Left colon (tissue), 2 donors: ENCODE measurements at regions not wholly inside any gene's neighbourhood (a gene's known extent, or its start where the extent isn't known, plus 50 kb on each side); places are given as distances from the start of the nearest gene placed in this dataset.
"Not testable (repeated sequence)": the region's sequence is repeated elsewhere in the genome, so short reads cannot be mapped to it uniquely, and the experiment has no call there.

Source experiments
- ATAC-seq: fragments of 200-7000 bp; cut with Tn5 transposase; one replicate; pipeline ENCODE4 v1.9.1; 2020; ENCODE audit warnings: mild to moderate bottlenecking, moderate library complexity
- DNase-seq, 2 donors: peaks; one replicate each; pipeline ENCODE4 v3.0.0-alpha.2; 2020
- intact Hi-C, 2 donors: fragments of 100-400 bp; cut with DNase I in 1 of 2; cut with micrococcal nuclease in 1 of 2; formaldehyde crosslinking; loops; one replicate each; pipeline versions ENCODE4 v1.11.2 to v1.14.0; 2022; cut with DNase I, micrococcal nuclease
- donor health status: DM: no; HTN: no; CAD: no.
- donor health status: DM: yes; HTN: yes; CAD: no.

- no peak for ATAC-seq
- no peak for DNase-seq
- intact Hi-C loops: no loop called here
These were observed 649.9 kb upstream of the LUZP2 start for GRCh38 chr11:23846902-23847422.

DNA sequence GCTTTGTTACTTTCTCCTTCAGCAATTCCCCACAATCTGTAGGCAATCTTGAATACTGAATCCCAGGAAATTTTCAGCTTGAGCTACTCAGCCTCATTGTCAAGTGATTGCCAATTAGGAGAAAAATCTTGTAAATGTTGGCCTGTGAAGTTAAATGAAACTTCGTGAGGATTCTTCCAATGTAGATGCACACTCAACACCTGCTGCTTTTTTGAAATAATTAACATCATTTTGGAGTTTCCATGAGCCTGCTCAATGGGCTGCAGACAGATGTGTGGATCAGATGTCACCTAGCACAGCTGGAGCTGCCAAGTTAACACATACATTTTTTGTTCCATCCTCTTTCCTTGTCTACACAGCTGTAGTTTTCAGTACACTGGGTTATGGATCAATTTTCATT, 645.6 kb upstream of the LUZP2 start:
- DNase-seq (no peak), ATAC-seq (no peak)
- intact Hi-C loops: no loop called here

GRCh38 chr11:23856654-23857053, 640.2 kb upstream of the LUZP2 start:
- ATAC-seq (no peak), DNase-seq (no peak)
- intact Hi-C loops: no loop called here

- DNase-seq (no peak), ATAC-seq (no peak)
- intact Hi-C loops: no loop called here
These were observed 637.8 kb upstream of the LUZP2 start for GRCh38 chr11:23859087-23859486.

GRCh38 chr11:23861615-23862014, 635.2 kb upstream of the LUZP2 start:
- intact Hi-C loops: no loop called here
- DNase-seq (no peak), ATAC-seq (no peak)

DNA sequence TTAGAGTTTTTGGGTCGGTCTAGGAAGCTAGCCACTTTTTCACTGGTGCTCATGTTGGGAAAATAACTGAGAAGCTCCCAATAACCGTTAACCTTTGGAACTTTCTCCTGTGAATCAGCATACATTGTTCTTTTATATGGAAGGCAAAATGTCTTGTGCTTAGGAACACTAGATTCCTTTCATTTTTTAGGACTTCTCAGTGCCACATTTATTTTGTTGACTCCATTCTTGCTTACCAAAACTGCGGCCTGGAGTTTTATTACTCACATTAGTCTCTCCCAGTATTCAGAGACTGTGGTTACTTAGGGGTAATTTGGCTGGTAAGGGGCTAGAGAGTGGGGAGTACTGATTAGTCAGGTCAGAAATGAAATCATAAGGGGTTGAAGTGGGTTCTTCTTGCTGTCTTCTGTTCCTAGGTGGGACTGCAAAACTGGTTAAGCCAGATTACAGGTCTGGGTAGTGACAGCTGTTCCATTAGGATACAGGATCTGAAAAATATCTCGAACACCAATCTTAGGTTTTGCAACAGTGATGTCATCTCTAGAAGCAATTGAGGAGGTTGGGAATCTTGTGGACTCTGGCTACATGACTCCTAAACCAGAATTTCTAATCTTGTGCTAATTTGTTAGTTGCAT, 631.4 kb upstream of the LUZP2 start:
- DNase-seq (no peak), ATAC-seq (no peak)
- intact Hi-C loops: no loop called here

DNA sequence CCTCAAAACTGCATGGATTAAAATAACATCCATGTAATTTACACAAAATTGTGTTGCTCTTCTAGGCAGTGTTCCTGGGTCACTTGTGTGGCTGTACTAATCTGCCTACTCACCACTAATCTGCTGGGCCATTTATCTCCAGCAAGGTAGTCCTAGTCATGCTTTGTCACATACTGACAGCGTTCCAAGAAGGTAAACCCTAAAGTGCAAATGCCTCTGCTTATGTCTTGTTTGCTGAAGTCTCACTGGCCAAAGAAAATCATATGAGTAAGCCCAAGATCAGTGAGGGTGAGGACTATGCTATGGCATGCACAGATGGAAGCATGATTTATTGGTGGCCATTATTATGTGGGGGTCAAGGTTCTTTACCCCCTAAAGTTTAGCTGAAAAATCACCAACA, 630.2 kb upstream of the LUZP2 start:
- ATAC-seq (no peak), DNase-seq (no peak)
- intact Hi-C loops: no loop called here

DNA sequence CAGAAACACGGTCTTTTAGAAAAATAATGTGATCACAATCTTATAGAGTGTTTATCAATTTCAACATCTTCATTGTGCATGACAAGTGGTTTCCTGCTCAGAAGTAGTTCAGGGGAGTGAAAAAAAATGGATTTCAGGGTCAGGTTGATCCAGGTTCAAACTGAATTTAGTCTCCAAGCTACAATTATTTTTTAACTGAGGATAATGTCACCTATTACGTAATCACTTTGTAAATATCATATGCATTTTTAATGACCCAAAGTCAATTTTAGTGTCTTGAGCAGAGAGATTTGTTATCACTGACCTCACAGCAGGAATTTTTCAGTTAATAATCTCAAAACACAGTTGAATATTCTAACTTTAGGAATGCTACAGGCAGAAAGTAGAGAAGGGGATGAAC, 627.2 kb upstream of the LUZP2 start:
- intact Hi-C loops: no loop called here
- no peak for ATAC-seq
- DNase-seq: no peak

DNA sequence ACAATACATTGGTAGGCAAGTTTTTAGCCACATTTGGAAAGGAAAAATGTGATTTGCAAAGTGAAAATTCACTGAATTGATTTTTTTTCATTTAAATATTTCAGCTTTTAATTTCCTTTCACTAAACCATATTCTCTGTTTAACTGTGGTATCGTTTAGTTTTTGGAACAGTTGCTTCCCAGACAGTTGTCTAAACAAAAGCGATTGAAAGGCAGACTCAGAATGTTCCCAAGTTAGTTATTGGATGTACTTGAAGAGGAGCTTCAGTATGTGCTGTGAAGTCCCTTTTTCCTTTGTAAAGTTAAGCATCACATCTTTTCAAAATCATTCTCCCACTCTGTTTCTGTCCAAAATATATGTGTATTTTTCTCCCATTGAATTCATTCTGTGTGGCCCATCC, 623.4 kb upstream of the LUZP2 start:
- intact Hi-C loops: no loop called here
- DNase-seq: no peak
- no peak for ATAC-seq

GRCh38 chr11:23875176-23875850, 621.5 kb upstream of the LUZP2 start:
- intact Hi-C loops: no loop called here
- DNase-seq (no peak), ATAC-seq (no peak)

GRCh38 chr11:23883426-23884048, 613.3 kb upstream of the LUZP2 start:
- intact Hi-C loops, ATAC-seq: not testable (repeated sequence)

DNA sequence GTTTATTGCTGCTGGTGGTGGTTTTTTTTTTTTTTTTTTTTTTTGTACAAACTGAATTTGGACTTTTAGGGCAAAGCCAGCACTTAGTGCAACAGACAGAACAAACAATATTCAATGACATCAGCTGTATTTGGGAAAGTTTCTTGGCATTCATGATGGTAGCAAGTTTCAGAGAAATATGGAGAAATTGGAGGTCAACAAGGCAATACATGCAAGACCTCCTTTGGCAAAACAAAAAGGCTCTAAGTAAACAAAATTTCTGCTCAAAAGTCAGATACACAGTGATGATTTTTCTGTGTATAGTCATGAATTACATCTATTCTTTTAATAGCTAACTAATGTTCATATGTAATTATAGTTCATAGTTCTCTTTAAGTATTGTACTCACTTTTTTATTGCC, 612.5 kb upstream of the LUZP2 start:
- no peak for ATAC-seq
- intact Hi-C loops: no loop called here

More at GRCh38 chr11:23883426-23884048, 613.3 kb upstream of the LUZP2 start:
- not testable (repeated sequence) for DNase-seq

DNA sequence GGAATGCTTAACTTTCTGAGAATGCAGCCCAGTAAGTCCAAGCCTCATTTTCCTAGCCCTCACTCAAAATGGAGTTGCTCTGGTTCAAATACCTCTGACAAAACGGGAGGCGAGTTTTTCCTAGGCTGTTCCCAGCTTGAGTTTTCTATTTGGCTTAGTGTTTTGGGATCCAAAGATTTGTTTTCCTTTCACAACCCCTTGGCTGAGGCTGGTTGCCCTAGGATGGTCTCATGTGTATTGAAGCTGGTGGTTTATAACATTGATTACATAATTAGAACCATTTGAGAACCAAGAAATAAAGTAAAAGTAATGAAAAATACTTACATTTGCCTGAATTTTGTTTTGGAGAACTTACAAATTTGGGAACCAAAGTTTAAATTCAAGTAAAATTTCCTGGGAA, 611.1 kb upstream of the LUZP2 start:
- no peak for ATAC-seq
- intact Hi-C loops: no loop called here
- no peak for DNase-seq

More for the DNA sequence above, 612.5 kb upstream of the LUZP2 start:
- no peak for DNase-seq

DNA sequence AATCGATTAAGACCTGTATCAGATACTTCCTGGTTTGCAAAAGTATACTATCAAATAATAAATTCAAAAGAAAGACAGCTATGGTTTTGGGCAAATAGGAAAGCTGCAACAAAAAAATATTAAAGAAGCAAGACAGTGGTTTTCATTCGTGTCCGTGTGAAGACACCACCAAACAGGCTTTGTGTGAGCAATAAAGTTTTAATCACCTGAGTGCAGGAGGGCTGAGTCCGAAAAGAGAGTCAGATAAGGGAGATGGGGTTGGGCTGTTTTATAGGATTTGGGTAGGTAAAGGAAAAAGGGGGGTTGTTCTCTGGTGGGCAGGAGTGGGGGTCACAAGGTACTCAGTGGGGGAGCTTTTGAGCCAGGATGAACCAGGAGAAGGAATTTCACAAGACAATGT, 609.7 kb upstream of the LUZP2 start:
- DNase-seq, ATAC-seq, intact Hi-C loops: not testable (repeated sequence)

DNA sequence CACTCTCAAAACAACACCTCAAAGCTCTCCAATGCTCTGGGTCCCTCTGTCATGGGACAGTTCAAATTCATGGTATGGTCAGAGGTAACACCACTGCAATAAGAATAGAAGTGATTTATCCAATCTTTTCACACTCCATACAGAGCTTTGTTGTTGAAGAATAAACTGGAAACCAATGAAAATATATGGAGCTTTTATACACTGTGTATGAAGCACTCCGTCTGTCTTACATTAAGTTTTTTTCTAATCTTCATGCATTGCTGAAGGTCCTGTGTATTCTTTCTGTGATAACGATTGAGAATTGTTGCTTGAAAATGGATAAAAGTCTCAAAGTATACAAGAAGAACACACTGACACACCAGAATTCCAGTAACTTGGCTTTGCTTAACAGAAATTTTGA, 603.7 kb upstream of the LUZP2 start:
- intact Hi-C loops: no loop called here
- ATAC-seq (no peak), DNase-seq (no peak)

DNA sequence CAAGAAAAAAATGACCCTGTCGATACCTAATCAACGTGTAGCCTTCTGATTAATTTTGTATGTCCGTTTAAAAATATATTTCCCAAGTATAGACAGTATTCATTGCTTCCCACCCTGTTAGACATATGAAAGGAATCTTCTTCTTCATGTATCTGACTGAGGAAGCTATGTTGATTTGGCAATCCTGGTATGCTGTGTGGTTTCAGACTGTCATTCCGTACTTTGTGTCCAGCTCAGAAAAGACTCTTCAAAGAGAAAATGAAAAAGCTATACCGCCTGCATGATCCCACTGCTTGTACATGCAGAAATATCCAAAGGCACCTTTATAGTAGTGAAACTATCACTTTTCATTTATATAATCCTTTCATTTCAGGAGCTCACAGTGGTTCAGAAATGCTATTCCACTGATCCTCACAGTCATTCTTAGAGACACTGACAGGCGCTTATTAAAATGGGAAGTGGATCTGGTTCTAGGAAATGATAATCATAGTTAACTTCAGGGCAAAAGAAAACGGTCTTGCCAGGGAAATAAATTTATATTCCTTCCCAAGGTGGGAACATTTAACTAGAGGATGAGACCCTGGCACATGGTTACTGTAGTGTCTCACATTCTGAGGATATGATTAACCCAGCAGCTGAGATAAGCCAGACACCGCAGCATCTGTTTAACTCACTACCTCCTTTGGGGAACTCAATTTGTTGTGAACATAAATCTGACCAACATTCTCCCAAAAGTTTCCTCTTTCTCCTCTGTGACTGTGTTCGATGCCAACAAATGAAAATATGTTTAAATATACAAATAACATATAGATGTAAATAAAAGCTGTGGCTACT, 599.2 kb upstream of the LUZP2 start:
- intact Hi-C loops: no loop called here
- DNase-seq (no peak), ATAC-seq (no peak)

DNA sequence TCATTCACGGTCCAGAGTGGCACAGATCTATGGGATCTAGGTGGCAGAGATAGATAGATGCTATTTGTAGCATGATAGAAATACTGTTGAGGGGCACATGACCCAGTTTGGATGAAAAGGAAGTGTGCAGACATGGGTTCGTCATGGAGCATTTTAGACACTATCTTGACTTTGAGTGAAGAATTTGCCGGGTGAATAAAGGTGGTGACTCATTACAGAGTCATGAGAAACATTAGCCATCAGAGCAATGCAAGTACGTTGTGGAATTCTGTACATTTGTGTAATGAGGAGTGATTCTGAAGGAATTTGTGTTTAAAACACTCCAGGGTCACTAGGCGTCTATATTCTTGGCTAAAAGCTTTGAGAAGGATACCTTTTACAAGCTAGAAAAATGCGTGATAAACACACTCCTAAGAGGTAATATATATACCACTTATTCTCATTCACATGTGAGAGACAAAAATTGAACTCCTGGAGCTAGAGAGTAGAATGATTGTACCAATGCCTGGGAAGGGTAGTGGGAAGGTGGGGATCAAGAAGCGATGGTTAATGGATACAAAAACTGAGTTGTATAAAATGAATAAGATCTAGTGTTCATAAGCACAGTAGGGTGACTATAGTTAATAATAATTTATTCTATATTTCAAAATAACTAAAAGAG, 593.7 kb upstream of the LUZP2 start:
- intact Hi-C loops: no loop called here
- no peak for ATAC-seq
- DNase-seq: no peak

DNA sequence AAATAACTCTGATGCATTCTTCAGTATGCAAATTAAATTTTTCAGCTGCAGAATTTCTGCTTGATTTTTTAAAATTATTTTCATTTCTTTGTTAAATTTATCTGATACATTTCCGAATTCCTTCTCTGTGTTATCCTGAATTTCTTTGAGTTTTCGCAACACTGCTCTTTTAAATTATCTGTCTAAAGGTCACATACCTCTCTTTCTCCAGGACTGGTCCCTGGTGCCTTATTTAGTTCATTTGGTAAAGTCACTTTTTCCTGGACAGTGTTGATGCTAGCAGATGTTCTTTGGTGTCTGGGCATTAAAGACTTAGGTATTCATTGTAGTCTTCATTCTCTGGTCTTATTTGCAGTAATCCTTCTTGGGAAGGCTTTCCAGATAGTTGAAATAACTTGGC, 577.4 kb upstream of the LUZP2 start:
- ATAC-seq: no peak
- intact Hi-C loops: no loop called here

GRCh38 chr11:23923357-23923756, 573.5 kb upstream of the LUZP2 start:
- intact Hi-C loops: no loop called here
- peak; percentile 97 for ATAC-seq
- DNase-seq: no peak

More for the DNA sequence above, 577.4 kb upstream of the LUZP2 start:
- no peak for DNase-seq
